ENCODE measurements at regions not wholly inside any gene's neighbourhood (a gene's known extent, or its start where the extent isn't known, plus 50 kb on each side); places are given as distances from the start of the nearest gene placed in this dataset. TPM values are rescaled to one million over a fixed set of nuclear protein-coding genes. Genes with fewer than 3 reads are reported as not detected.
"Not testable (repeated sequence)": the region's sequence is repeated elsewhere in the genome, so short reads cannot be mapped to it uniquely, and the experiment has no call there.

- H3K4me1 ChIP-seq (ENCODE audit: control insufficient read depth in 2 of 2, insufficient read depth in 2 of 2, low read length in 2 of 2); POLR2A ChIA-PET; H3K9me3 Mint-ChIP-seq (ENCODE audit: insufficient read depth); CTCF ChIA-PET; H3K27ac Mint-ChIP-seq; H3K4me1 Mint-ChIP-seq; H3K9ac ChIP-seq (ENCODE audit: low read length); intact Hi-C loops (cut with micrococcal nuclease); H3K36me3 ChIP-seq (replicated peaks in 1 of 2; ENCODE audit: control extremely low read depth in 1 of 2, control insufficient read depth in 1 of 2, extremely low read depth in 1 of 2, insufficient read depth in 2 of 2, low read length in 1 of 2); ATAC-seq (ENCODE audit: low read depth); H3K27ac ChIP-seq (ENCODE audit: low read length in 2 of 2); H3K4me3 Mint-ChIP-seq; H3K27me3 ChIP-seq (replicated peaks in 1 of 4; ENCODE audit: control extremely low read depth in 1 of 4, control insufficient read depth in 3 of 4, insufficient read depth in 4 of 4, low read length in 3 of 4); H3K4me2 ChIP-seq (replicated peaks; ENCODE audit: low read depth, low read length, poor library complexity, severe bottlenecking); DNase-seq; H3K4me3 ChIP-seq (ENCODE audit: control extremely low read depth in 1 of 5, extremely low read depth in 1 of 5, insufficient read depth in 1 of 5, low read depth in 2 of 5, low read length in 4 of 5); H2AFZ ChIP-seq (ENCODE audit: insufficient read depth, low read depth, low read length, poor library complexity, severe bottlenecking); H4K20me1 ChIP-seq (ENCODE audit: control insufficient read depth, insufficient read depth, low read length, poor library complexity, severe bottlenecking); H3K79me2 ChIP-seq (ENCODE audit: control insufficient read depth, insufficient read depth, low read length); H3K9me3 ChIP-seq (ENCODE audit: control extremely low read depth in 1 of 3, control insufficient read depth in 2 of 3, insufficient read depth in 1 of 3, low read length in 2 of 3): not testable (repeated sequence)
- no CpG with 5 or more reads among the region's 5 CpGs for WGBS (ENCODE audit: insufficient coverage)
- peaks cover 33% of the 10 kb centered on the region for H3K27me3 Mint-ChIP-seq
Measured at GRCh38 chr11:129764204-129764603, 51.4 kb upstream of the TMEM45B start.

Small RNA genes lying in the stretch of these regions (small RNA-seq; reads per million reads assigned to genes)
- not detected for gene RPS27P20 (ENCODE audit: insufficient read length, low read depth, low replicate concordance)

Measured in B cell (primary cell).